B cell (primary cell): ENCODE measurements at regions not wholly inside any gene's neighbourhood (a gene's known extent, or its start where the extent isn't known, plus 50 kb on each side); places are given as distances from the start of the nearest gene placed in this dataset.

Source experiments
- ATAC-seq: fragments of 200-7000 bp; cut with Tn5 transposase; one replicate; pipeline ENCODE4 v1.10.0; 2021; ENCODE audit warnings: low read depth, mild to moderate bottlenecking, moderate number of reproducible peaks, moderate library complexity
- CTCF ChIA-PET: fragments of 350-600 bp; sonication (Branson Sonifier 250); formaldehyde crosslinking; loops from one replicate; lab custom pipeline; 2021; ENCODE audit warnings: antibody characterized with exemption, inconsistent platforms; lab: Charles Lee
- POLR2A ChIA-PET: fragments of 350-600 bp; sonication (Branson Sonifier 250); formaldehyde crosslinking; loops from one replicate; lab custom pipeline; 2021; ENCODE audit warnings: antibody characterized with exemption; lab: Charles Lee
- DNase-seq: peaks from one replicate; pipeline ENCODE4 v3.0.0; 2013
- H2AFZ ChIP-seq: 2 replicates; pipeline ENCODE4 v1.6.1; 2012; ENCODE audit warnings: mild to moderate bottlenecking, low read depth, low read length; ENCODE audit not compliant: insufficient read depth, poor library complexity, severe bottlenecking
- H3K27ac ChIP-seq, 2 donors: 1 replicate in 1 of 2; 2 replicates in 1 of 2; pipeline ENCODE4 v1.5.1; 2012 to 2013; ENCODE audit warnings: low read length in 2 of 2, mild to moderate bottlenecking in 2 of 2, moderate library complexity in 1 of 2
- H3K27me3 ChIP-seq, 4 experiments: fragments of 200-600 bp in 1 of 4; sonication (generic) in 1 of 4; replicated peaks in 1 of 4; 1 replicate in 2 of 4; 2 replicates in 2 of 4; pipeline versions ENCODE4 v1.6.1 to v1.7.0; 2013 to 2016; ENCODE audit warnings: low read length in 3 of 4, mild to moderate bottlenecking in 2 of 4, mixed read lengths in 1 of 4, moderate library complexity in 1 of 4; ENCODE audit not compliant: insufficient read depth in 4 of 4, control insufficient read depth in 3 of 4; ENCODE audit errors: control extremely low read depth in 1 of 4
- H3K36me3 ChIP-seq, 2 experiments: replicated peaks in 1 of 2; 1 replicate in 1 of 2; 2 replicates in 1 of 2; pipeline versions ENCODE4 v1.6.1 to v1.7.1; 2013; ENCODE audit warnings: low read length in 1 of 2; ENCODE audit not compliant: insufficient read depth in 2 of 2, control insufficient read depth in 1 of 2; ENCODE audit errors: control extremely low read depth in 1 of 2, extremely low read depth in 1 of 2
- H3K4me1 ChIP-seq, 2 donors: fragments of 200-600 bp in 1 of 2; sonication (generic) in 1 of 2; 1 replicate in 1 of 2; 2 replicates in 1 of 2; pipeline versions ENCODE4 v1.5.1 to v1.6.1; 2013 to 2017; ENCODE audit warnings: low read length in 2 of 2; ENCODE audit not compliant: control insufficient read depth in 2 of 2, insufficient read depth in 2 of 2
- H3K4me2 ChIP-seq: replicated peaks from 2 replicates; pipeline ENCODE3; 2012; ENCODE audit warnings: mild to moderate bottlenecking, low read depth, low read length; ENCODE audit not compliant: poor library complexity, severe bottlenecking
- H3K4me3 ChIP-seq, 5 experiments: fragments of 200-600 bp in 1 of 5; sonication (generic) in 1 of 5; 1 replicate in 3 of 5; 2 replicates in 2 of 5; pipeline versions ENCODE4 v1.5.1 to v1.7.0; 2011 to 2016; ENCODE audit warnings: low read length in 4 of 5, mild to moderate bottlenecking in 4 of 5, low read depth in 2 of 5, control low read depth in 1 of 5, moderate library complexity in 1 of 5; ENCODE audit not compliant: insufficient read depth in 1 of 5; ENCODE audit errors: control extremely low read depth in 1 of 5, extremely low read depth in 1 of 5
- H3K79me2 ChIP-seq: fragments of 200-600 bp; sonication (generic); one replicate; pipeline ENCODE4 v1.6.0; 2016; ENCODE audit warnings: low read length; ENCODE audit not compliant: control insufficient read depth, insufficient read depth
- H3K9ac ChIP-seq: fragments of 200-600 bp; sonication (generic); 2 replicates; pipeline ENCODE4 v1.6.1; 2017; ENCODE audit warnings: mild to moderate bottlenecking, low read length, moderate library complexity
- H3K9me3 ChIP-seq, 3 donors: one replicate each; pipeline versions ENCODE4 v1.6.1 to v1.7.1; 2013; ENCODE audit warnings: low read length in 2 of 3; ENCODE audit not compliant: control insufficient read depth in 2 of 3, insufficient read depth in 1 of 3; ENCODE audit errors: control extremely low read depth in 1 of 3
- H4K20me1 ChIP-seq: 2 replicates; pipeline ENCODE4 v1.6.0; 2012; ENCODE audit warnings: mild to moderate bottlenecking, low read length; ENCODE audit not compliant: insufficient read depth, control insufficient read depth, poor library complexity, severe bottlenecking
- H3K27ac Mint-ChIP-seq: one replicate; pipeline ENCODE4 v1.8.0; 2021; ENCODE audit warnings: mixed read lengths
- H3K27me3 Mint-ChIP-seq: one replicate; pipeline ENCODE4 v1.8.0; 2021; ENCODE audit warnings: mixed read lengths
- H3K4me1 Mint-ChIP-seq: one replicate; pipeline ENCODE4 v1.8.0; 2021; ENCODE audit warnings: mixed read lengths
- H3K4me3 Mint-ChIP-seq: one replicate; pipeline ENCODE4 v1.8.0; 2021; ENCODE audit warnings: mixed read lengths
- H3K9me3 Mint-ChIP-seq: one replicate; pipeline ENCODE4 v1.8.0; 2022; ENCODE audit warnings: mixed read lengths; ENCODE audit not compliant: insufficient read depth
- EZH2 ChIP-seq: IDR thresholded peaks from 2 replicates; pipeline ENCODE4 v1.6.1; 2012; ENCODE audit warnings: borderline replicate concordance, low read depth, mild to moderate bottlenecking, moderate library complexity, low read length; ENCODE audit not compliant: insufficient read depth, poor library complexity, severe bottlenecking
- WGBS: methylation state at CpG from one replicate; pipeline ENCODE4 v1.1.5; 2013; ENCODE audit warnings: missing lambda C conversion rate; ENCODE audit not compliant: insufficient coverage; 5-methylcytosine and 5-hydroxymethylcytosine counted together
- intact Hi-C: fragments of 100-400 bp; cut with micrococcal nuclease; formaldehyde crosslinking; loops from one replicate; pipeline ENCODE4 v1.10.0; 2022
- TF ChIP-seq, protein P1 (sequence below): fragments of 200-600 bp; IDR thresholded peaks from one replicate; pipeline ENCODE4 v1.8.0; 2022; ENCODE audit warnings: antibody characterized with exemption, mild to moderate bottlenecking

- Histone ChIP-seq H3K27me3 (peaks cover 0 to 3% (median 1%) of the 10 kb centered on the region in 4 experiments), H3K27ac (no peak overlapping the region), H3K9me3 (peaks cover 0 to 1% (median 0%) of the 10 kb centered on the region in 3 donors), H3K4me3 (no peak overlapping the region), H2AFZ (no peak overlapping the region), H3K79me2 (no peaks in the 10 kb centered on the region), H3K36me3 (no peaks in the 10 kb centered on the region), H3K4me1 (no peaks in the 10 kb centered on the region), H3K4me2 (no peak overlapping the region), H3K9ac (no peak overlapping the region), H4K20me1 (no peaks in the 10 kb centered on the region)
- no CpG with 5 or more reads among the region's 4 CpGs for WGBS
- ATAC-seq (no peak), DNase-seq (no peak)
- TF ChIP-seq, protein P1, sequence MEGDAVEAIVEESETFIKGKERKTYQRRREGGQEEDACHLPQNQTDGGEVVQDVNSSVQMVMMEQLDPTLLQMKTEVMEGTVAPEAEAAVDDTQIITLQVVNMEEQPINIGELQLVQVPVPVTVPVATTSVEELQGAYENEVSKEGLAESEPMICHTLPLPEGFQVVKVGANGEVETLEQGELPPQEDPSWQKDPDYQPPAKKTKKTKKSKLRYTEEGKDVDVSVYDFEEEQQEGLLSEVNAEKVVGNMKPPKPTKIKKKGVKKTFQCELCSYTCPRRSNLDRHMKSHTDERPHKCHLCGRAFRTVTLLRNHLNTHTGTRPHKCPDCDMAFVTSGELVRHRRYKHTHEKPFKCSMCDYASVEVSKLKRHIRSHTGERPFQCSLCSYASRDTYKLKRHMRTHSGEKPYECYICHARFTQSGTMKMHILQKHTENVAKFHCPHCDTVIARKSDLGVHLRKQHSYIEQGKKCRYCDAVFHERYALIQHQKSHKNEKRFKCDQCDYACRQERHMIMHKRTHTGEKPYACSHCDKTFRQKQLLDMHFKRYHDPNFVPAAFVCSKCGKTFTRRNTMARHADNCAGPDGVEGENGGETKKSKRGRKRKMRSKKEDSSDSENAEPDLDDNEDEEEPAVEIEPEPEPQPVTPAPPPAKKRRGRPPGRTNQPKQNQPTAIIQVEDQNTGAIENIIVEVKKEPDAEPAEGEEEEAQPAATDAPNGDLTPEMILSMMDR: no peak
- no peak for TF ChIP-seq EZH2
- POLR2A ChIA-PET: no interaction called here
- Mint-ChIP-seq H3K4me1 (no peaks in the 10 kb centered on the region), H3K9me3 (no peaks in the 10 kb centered on the region), H3K27me3 (peaks cover 23% of the 10 kb centered on the region), H3K27ac (no peak overlapping the region), H3K4me3 (no peak overlapping the region)
- CTCF ChIA-PET: no interaction called here
- intact Hi-C loops: no loop called here
These were observed 148.8 kb upstream of the CRY1 start for GRCh38 chr12:107242189-107242588.

DNA sequence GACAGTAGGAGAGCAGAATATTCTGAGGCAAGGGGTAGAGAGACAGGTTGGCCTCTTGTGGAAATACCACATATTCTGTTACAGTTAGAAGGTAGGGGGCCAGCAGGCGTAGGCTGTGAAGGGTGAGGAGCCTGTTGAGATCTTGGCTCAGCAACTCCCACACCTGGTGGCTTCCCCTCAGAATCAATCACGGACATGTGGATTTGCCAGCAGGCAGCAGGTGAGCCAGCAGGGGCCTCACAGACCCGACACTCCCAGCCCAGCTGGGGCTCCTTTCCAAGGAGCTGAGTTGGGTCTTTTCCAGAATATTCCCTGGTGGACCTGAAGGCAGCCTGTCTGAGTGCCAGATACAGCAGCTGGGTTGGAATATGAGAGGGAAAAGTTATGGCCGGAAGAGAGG is 150.0 kb upstream of the CRY1 start:
- no peaks in the 10 kb centered on the region for H3K79me2 ChIP-seq
- no peak overlapping the region for H3K9ac ChIP-seq
- no peak overlapping the region for H3K27ac ChIP-seq
- Mint-ChIP-seq H3K9me3 (no peaks in the 10 kb centered on the region), H3K27ac (no peak overlapping the region), H3K27me3 (peaks cover 19% of the 10 kb centered on the region), H3K4me1 (no peaks in the 10 kb centered on the region), H3K4me3 (no peak overlapping the region)
- no peak for TF ChIP-seq EZH2
- TF ChIP-seq, protein P1: no peak
- ATAC-seq (no peak), DNase-seq (no peak)
- H3K4me2 ChIP-seq: no peak overlapping the region
- ChIA-PET CTCF (no interaction called here), POLR2A (no interaction called here)
- intact Hi-C loops: no loop called here
- H3K36me3 ChIP-seq: no peaks in the 10 kb centered on the region
- H3K9me3 ChIP-seq: peaks cover 0 to 1% (median 0%) of the 10 kb centered on the region in 3 donors
- WGBS: 83% methylated on average over 3 of the region's 4 CpGs
- H3K4me1 ChIP-seq: no peaks in the 10 kb centered on the region
- H4K20me1 ChIP-seq: no peaks in the 10 kb centered on the region
- H3K4me3 ChIP-seq: no peak overlapping the region
- H2AFZ ChIP-seq: no peak overlapping the region
- H3K27me3 ChIP-seq: peaks cover 0 to 3% (median 0%) of the 10 kb centered on the region in 4 experiments
